ENCODE measurements at regions not wholly inside any gene's neighbourhood (a gene's known extent, or its start where the extent isn't known, plus 50 kb on each side); places are given as distances from the start of the nearest gene placed in this dataset.

GRCh38 chr2:20553580-20553979 is 97.3 kb downstream of the HS1BP3 start:
- TF ChIP-seq, protein P1, sequence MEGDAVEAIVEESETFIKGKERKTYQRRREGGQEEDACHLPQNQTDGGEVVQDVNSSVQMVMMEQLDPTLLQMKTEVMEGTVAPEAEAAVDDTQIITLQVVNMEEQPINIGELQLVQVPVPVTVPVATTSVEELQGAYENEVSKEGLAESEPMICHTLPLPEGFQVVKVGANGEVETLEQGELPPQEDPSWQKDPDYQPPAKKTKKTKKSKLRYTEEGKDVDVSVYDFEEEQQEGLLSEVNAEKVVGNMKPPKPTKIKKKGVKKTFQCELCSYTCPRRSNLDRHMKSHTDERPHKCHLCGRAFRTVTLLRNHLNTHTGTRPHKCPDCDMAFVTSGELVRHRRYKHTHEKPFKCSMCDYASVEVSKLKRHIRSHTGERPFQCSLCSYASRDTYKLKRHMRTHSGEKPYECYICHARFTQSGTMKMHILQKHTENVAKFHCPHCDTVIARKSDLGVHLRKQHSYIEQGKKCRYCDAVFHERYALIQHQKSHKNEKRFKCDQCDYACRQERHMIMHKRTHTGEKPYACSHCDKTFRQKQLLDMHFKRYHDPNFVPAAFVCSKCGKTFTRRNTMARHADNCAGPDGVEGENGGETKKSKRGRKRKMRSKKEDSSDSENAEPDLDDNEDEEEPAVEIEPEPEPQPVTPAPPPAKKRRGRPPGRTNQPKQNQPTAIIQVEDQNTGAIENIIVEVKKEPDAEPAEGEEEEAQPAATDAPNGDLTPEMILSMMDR (IDR thresholded peaks at IDR 0.05): no peak

DNA sequence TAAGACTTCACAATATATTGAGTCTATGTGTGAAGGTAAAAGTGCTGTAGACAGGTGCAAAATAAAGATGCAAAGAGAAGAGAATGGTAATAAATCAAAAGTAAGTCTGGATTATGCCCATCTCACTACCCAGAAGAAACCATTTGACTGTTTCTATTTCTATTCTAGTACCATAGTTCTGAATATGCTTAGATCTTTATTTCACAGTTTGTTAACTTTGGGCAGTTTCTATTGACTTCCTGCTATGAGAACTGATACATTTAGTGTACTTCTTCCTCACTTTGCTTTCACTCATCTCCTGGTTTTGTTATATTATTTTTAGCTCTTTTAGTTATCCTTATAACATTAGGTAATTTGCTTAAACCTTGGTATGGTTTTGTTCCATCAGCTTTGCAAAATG is 94.9 kb downstream of the HS1BP3 start:
- H3K36me3 ChIP-seq (ENCODE audit: control insufficient read depth, insufficient read depth, low read length): no peaks in the 10 kb centered on the region
- H3K79me2 ChIP-seq: no peaks in the 10 kb centered on the region
- H3K9me3 ChIP-seq (ENCODE audit: control insufficient read depth, low read length): no peaks in the 10 kb centered on the region
- no peak overlapping the region for H3K4me2 ChIP-seq (ENCODE audit: low read length)
- H3K4me1 ChIP-seq: no peaks in the 10 kb centered on the region
- TF ChIP-seq, protein P1 (IDR thresholded peaks at IDR 0.05): no peak
- H3K9ac ChIP-seq: no peak overlapping the region
- H3K27me3 ChIP-seq (ENCODE audit: control insufficient read depth, insufficient read depth, low read length): no peaks in the 10 kb centered on the region
- H2AFZ ChIP-seq: no peak overlapping the region
- H3K27ac ChIP-seq: no peak overlapping the region
- no peak overlapping the region for H3K4me3 ChIP-seq (ENCODE audit: low read depth, low read length)

More at GRCh38 chr2:20553580-20553979, 97.3 kb downstream of the HS1BP3 start:
- no peak overlapping the region for H3K4me3 ChIP-seq (ENCODE audit: low read depth, low read length)
- H3K4me2 ChIP-seq (ENCODE audit: low read length): no peak overlapping the region
- H3K27ac ChIP-seq: no peak overlapping the region
- H2AFZ ChIP-seq: no peak overlapping the region
- H3K27me3 ChIP-seq (ENCODE audit: control insufficient read depth, insufficient read depth, low read length): no peaks in the 10 kb centered on the region
- H3K79me2 ChIP-seq: no peaks in the 10 kb centered on the region
- H3K36me3 ChIP-seq (ENCODE audit: control insufficient read depth, insufficient read depth, low read length): no peaks in the 10 kb centered on the region
- no peaks in the 10 kb centered on the region for H3K4me1 ChIP-seq
- H3K9me3 ChIP-seq (ENCODE audit: control insufficient read depth, low read length): no peaks in the 10 kb centered on the region
- no peak overlapping the region for H3K9ac ChIP-seq

DNA sequence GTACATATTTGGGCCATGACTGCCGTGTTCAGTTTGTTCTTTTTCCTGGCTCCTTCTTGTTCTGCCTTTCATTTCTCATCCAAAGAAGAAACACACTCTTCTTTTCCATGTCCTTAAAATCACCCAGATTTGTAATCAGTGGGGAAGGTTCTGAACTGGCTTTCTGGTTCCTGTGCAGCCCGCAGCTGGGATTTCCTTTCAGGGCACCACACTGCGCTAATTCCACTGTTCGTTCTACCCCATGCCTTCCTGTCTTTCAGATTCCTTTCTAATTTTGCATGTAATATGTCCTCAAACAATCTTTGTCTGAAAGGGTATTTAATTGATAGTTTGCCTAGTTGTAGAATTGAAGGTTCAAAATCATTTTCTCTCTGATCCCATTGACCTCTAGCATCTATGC is 94.1 kb downstream of the HS1BP3 start:
- Histone ChIP-seq H3K36me3 (ENCODE audit: control insufficient read depth, insufficient read depth, low read length) (no peaks in the 10 kb centered on the region), H3K27me3 (ENCODE audit: control insufficient read depth, insufficient read depth, low read length) (no peaks in the 10 kb centered on the region), H3K27ac (no peak overlapping the region), H3K4me1 (no peaks in the 10 kb centered on the region), H3K9ac (no peak overlapping the region), H2AFZ (no peak overlapping the region), H3K79me2 (no peaks in the 10 kb centered on the region), H3K4me2 (ENCODE audit: low read length) (no peak overlapping the region), H3K9me3 (ENCODE audit: control insufficient read depth, low read length) (no peaks in the 10 kb centered on the region), H3K4me3 (ENCODE audit: low read depth, low read length) (no peak overlapping the region)
- TF ChIP-seq, protein P1 (IDR thresholded peaks at IDR 0.05): no peak

DNA sequence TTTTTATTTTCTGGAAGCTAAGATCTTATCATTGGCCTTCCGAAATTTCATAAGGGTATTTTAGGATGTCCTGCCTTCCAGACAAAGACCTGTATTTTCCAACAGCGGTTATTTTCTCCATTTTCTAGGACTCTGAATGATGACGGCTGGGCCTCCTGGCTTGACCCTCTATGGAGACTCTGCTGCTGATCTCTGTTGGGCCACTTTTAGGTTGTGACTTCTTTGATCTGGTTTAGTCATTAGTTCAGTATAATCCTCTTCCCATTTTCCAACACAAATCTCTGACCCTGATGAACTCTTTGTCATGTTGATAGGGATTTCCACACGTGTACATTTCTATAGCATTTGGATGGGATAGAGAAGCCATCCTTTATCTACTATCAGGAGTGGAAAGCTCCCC is 93.7 kb downstream of the HS1BP3 start:
- no peak overlapping the region for H2AFZ ChIP-seq
- H3K9ac ChIP-seq: no peak overlapping the region
- H3K27me3 ChIP-seq (ENCODE audit: control insufficient read depth, insufficient read depth, low read length): no peaks in the 10 kb centered on the region
- no peaks in the 10 kb centered on the region for H3K4me1 ChIP-seq
- no peaks in the 10 kb centered on the region for H3K36me3 ChIP-seq (ENCODE audit: control insufficient read depth, insufficient read depth, low read length)
- no peak overlapping the region for H3K4me2 ChIP-seq (ENCODE audit: low read length)
- H3K27ac ChIP-seq: no peak overlapping the region
- no peaks in the 10 kb centered on the region for H3K9me3 ChIP-seq (ENCODE audit: control insufficient read depth, low read length)
- H3K79me2 ChIP-seq: no peaks in the 10 kb centered on the region
- TF ChIP-seq, protein P1 (IDR thresholded peaks at IDR 0.05): no peak
- no peak overlapping the region for H3K4me3 ChIP-seq (ENCODE audit: low read depth, low read length)

GRCh38 chr2:20557635-20558034 is 93.3 kb downstream of the HS1BP3 start:
- Histone ChIP-seq H3K4me2 (ENCODE audit: low read length) (no peak overlapping the region), H3K4me1 (no peaks in the 10 kb centered on the region), H3K9ac (no peak overlapping the region), H3K36me3 (ENCODE audit: control insufficient read depth, insufficient read depth, low read length) (no peaks in the 10 kb centered on the region), H3K4me3 (ENCODE audit: low read depth, low read length) (no peak overlapping the region), H3K9me3 (ENCODE audit: control insufficient read depth, low read length) (no peaks in the 10 kb centered on the region), H3K79me2 (no peaks in the 10 kb centered on the region), H3K27ac (no peak overlapping the region), H3K27me3 (ENCODE audit: control insufficient read depth, insufficient read depth, low read length) (no peaks in the 10 kb centered on the region), H2AFZ (no peak overlapping the region)
- TF ChIP-seq, protein P1 (IDR thresholded peaks at IDR 0.05): no peak
